GM21737 (cell line): ENCODE measurements at regions not wholly inside any gene's neighbourhood (a gene's known extent, or its start where the extent isn't known, plus 50 kb on each side); places are given as distances from the start of the nearest gene placed in this dataset.
A peak's percentile ranks its signal among the peaks of the same experiment; 100 is the strongest.
"Not testable (repeated sequence)": the region's sequence is repeated elsewhere in the genome, so short reads cannot be mapped to it uniquely, and the experiment has no call there.

Experiments
- ATAC-seq: cut with Tn5 transposase; IDR thresholded peaks from one replicate; pipeline ENCODE4 v1.9.1; 2021; ENCODE audit warnings: mild to moderate bottlenecking, moderate library complexity; ENCODE audit not compliant: unreplicated experiment

- ATAC-seq: no peak
These were observed 479.0 kb downstream of the XYLT1 start for GRCh38 chr16:16991711-16992110.

DNA sequence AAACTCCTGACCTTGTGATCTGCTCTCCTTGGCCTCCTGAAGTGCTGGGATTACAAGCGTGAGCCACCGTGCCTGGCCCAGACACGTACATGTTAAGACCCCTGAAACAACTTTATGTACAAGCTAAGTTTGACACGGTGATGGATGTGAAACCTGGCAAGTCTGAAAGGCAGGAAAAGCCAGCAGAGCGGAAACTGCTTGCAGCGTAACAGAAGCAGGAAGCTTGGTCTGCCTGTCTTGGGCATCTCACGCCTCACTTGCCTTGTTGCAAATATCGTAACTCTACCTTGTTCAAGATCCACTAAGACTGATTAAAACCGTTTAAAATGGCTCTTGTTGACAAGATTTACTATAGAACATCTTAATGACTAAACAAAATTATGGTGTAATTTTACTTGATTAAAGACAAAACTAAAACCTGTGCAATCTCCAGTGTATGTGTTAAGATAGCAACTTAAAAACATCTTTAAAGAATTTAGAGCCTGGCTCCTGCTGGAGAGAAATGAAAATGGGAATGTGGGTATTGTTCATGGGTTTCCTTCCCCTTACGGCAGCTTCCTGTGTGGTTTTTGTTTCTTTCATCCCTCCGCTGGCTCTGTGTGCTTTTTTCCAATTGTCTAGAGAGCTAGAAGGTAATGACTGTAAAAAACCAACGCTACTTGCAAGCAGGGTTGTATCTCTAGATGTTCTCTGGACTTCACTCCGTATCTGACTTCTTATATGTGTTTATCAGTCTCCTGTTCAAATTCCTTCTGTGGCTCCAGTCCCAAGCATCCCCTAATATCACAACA lies 477.6 kb downstream of the XYLT1 start:
- ATAC-seq: no peak

DNA sequence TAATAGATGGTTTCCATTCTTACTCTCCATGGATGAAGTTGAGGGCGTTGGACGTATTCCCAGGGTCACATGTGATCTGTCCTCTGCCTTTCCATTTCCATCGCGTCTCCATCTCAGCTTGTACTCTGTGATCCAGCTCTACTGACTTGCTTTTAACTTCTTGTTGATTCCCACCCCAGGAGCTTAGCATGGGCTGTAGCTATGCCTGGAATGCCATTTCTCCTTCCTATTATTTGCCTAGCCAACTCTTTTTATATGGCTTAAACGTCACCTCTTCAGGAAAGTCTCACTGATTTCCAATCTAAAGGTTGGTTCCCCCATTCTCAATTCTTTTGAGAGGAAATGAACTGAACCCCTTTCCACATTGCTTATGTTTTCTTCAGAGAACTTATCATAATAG lies 475.9 kb downstream of the XYLT1 start:
- no peak for ATAC-seq

- ATAC-seq: no peak
These were observed 473.9 kb downstream of the XYLT1 start for GRCh38 chr16:16996827-16997226.

DNA sequence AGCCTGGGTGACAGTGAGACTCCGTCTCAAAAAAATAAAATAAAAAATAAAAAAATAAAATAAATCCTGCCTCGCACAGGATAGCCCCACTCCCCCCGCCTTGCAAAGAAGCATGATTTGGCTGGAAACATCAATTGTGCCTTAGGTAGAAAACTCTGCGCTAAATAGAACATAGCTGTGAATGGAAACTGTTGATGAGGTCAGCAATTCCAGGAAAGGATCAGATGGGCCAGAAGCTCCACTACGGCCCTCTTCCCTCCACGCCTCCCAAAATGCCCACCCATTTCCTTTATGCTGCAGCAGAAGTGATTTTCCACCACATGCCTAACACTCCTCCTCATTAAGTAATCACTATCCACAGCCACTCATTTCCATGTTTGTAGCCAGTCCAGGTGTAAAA lies 473.4 kb downstream of the XYLT1 start:
- ATAC-seq: no peak

GRCh38 chr16:17001471-17001870 lies 469.3 kb downstream of the XYLT1 start:
- ATAC-seq: no peak

GRCh38 chr16:17002565-17002964 lies 468.2 kb downstream of the XYLT1 start:
- ATAC-seq: no peak

- ATAC-seq: not testable (repeated sequence)
These were observed 464.8 kb downstream of the XYLT1 start for GRCh38 chr16:17005963-17006362.

GRCh38 chr16:17011712-17012111 lies 459.0 kb downstream of the XYLT1 start:
- no peak for ATAC-seq

DNA sequence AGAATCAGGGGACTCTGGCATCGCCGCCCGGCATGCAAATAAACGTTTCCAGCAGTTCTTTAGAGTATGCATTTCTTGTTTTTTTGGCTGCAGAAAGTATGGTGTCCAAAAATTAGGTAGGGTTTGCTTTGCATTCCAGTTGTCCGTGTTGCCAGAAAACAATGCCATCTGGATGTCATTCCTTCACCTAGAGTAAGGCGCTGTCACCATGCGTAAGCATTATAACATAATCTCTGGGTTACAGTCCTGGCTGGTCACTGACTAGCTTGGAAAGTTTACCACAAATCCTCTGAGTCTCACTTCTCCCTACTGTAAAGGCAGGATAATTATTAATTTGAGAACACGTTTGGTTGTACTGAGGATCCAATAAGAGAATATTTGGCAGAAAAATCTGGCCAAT lies 457.7 kb downstream of the XYLT1 start:
- ATAC-seq: no peak

- ATAC-seq: no peak
These were observed 456.2 kb downstream of the XYLT1 start for GRCh38 chr16:17014484-17015121.

- ATAC-seq: no peak
These were observed 455.1 kb downstream of the XYLT1 start for GRCh38 chr16:17015702-17016101.

GRCh38 chr16:17017442-17017841 lies 453.3 kb downstream of the XYLT1 start:
- no peak for ATAC-seq

GRCh38 chr16:17018585-17018939 lies 452.2 kb downstream of the XYLT1 start:
- ATAC-seq: no peak

- ATAC-seq: no peak
These were observed 451.4 kb downstream of the XYLT1 start for GRCh38 chr16:17019366-17019765.

- ATAC-seq: no peak
These were observed 447.2 kb downstream of the XYLT1 start for GRCh38 chr16:17023606-17024005.

- ATAC-seq: no peak
These were observed 446.2 kb downstream of the XYLT1 start for GRCh38 chr16:17024514-17024913.

- ATAC-seq: peak; percentile 65
These were observed 444.0 kb downstream of the XYLT1 start for GRCh38 chr16:17026600-17027242.

DNA sequence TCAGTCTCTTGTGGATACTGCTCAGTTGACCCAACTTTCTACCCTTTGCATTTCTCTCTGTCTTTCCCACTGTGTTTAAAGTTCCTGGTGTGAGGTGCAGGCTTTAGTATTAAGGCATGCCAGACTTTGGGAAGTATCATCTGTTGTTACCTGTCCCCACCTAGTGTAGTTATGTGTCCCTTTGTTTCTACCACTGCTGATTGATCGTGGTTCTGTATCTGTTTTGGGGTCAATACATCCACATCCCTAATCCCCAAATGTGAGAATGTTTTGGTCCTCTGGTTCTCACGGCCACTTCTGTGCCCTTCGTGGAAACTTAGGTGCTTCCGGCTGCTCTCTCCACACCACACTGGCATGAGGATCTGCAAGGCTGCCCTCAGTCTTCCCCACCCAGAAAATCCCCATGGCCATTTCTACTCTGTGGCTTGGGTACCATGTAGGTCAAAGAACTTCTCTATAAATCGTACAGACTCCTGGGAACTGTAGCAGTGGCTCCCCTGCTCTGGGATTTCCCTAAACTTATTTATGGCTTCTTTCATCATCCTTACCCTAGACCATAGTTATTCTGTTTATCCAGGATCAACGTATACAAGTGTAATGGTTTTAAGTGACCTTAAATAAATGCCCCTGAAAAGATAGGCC lies 443.2 kb downstream of the XYLT1 start:
- ATAC-seq: peak; percentile 41

GRCh38 chr16:17029602-17030350 lies 441.0 kb downstream of the XYLT1 start:
- ATAC-seq: no peak
